ENCODE measurements at regions not wholly inside any gene's neighbourhood (a gene's known extent, or its start where the extent isn't known, plus 50 kb on each side); places are given as distances from the start of the nearest gene placed in this dataset.

GRCh38 chr10:9205558-9205957, 1151.1 kb downstream of the GATA3 start:
- DNase-seq: no peak
- no peaks in the 10 kb centered on the region for H3K36me3 Mint-ChIP-seq (ENCODE audit: unreplicated experiment)
- H3K4me1 Mint-ChIP-seq (ENCODE audit: low read depth, unreplicated experiment): no peaks in the 10 kb centered on the region
- H3K9me3 Mint-ChIP-seq (ENCODE audit: unreplicated experiment): no peaks in the 10 kb centered on the region
- no peak for TF ChIP-seq CTCF (IDR thresholded peaks at IDR 0.05; ENCODE audit: partially characterized antibody, unreplicated experiment)
- H3K27me3 Mint-ChIP-seq (ENCODE audit: unreplicated experiment): no peaks in the 10 kb centered on the region
- H3K4me3 Mint-ChIP-seq (ENCODE audit: unreplicated experiment): no peak overlapping the region
- no peak overlapping the region for H3K27ac Mint-ChIP-seq (ENCODE audit: unreplicated experiment)

GRCh38 chr10:9209105-9209798, 1154.8 kb downstream of the GATA3 start:
- no peak overlapping the region for H3K4me3 Mint-ChIP-seq (ENCODE audit: unreplicated experiment)
- TF ChIP-seq CTCF (IDR thresholded peaks at IDR 0.05; ENCODE audit: partially characterized antibody, unreplicated experiment): peak; percentile 95
- DNase-seq: peak; percentile 86
- no peaks in the 10 kb centered on the region for H3K4me1 Mint-ChIP-seq (ENCODE audit: low read depth, unreplicated experiment)
- no peaks in the 10 kb centered on the region for H3K27me3 Mint-ChIP-seq (ENCODE audit: unreplicated experiment)
- H3K9me3 Mint-ChIP-seq (ENCODE audit: unreplicated experiment): no peaks in the 10 kb centered on the region
- H3K27ac Mint-ChIP-seq (ENCODE audit: unreplicated experiment): no peak overlapping the region
- no peaks in the 10 kb centered on the region for H3K36me3 Mint-ChIP-seq (ENCODE audit: unreplicated experiment)

GRCh38 chr10:9211228-9211627, 1156.7 kb downstream of the GATA3 start:
- Mint-ChIP-seq H3K4me1 (ENCODE audit: low read depth, unreplicated experiment) (no peaks in the 10 kb centered on the region), H3K9me3 (ENCODE audit: unreplicated experiment) (no peaks in the 10 kb centered on the region), H3K27me3 (ENCODE audit: unreplicated experiment) (no peaks in the 10 kb centered on the region), H3K27ac (ENCODE audit: unreplicated experiment) (no peak overlapping the region), H3K4me3 (ENCODE audit: unreplicated experiment) (no peak overlapping the region), H3K36me3 (ENCODE audit: unreplicated experiment) (no peaks in the 10 kb centered on the region)
- no peak for DNase-seq
- TF ChIP-seq CTCF (IDR thresholded peaks at IDR 0.05; ENCODE audit: partially characterized antibody, unreplicated experiment): no peak

GRCh38 chr10:9214618-9215017, 1160.1 kb downstream of the GATA3 start:
- no peak for TF ChIP-seq CTCF (IDR thresholded peaks at IDR 0.05; ENCODE audit: partially characterized antibody, unreplicated experiment)
- no peak overlapping the region for H3K27ac Mint-ChIP-seq (ENCODE audit: unreplicated experiment)
- no peak overlapping the region for H3K4me3 Mint-ChIP-seq (ENCODE audit: unreplicated experiment)
- no peaks in the 10 kb centered on the region for H3K4me1 Mint-ChIP-seq (ENCODE audit: low read depth, unreplicated experiment)
- DNase-seq: no peak
- H3K27me3 Mint-ChIP-seq (ENCODE audit: unreplicated experiment): no peaks in the 10 kb centered on the region
- H3K9me3 Mint-ChIP-seq (ENCODE audit: unreplicated experiment): no peaks in the 10 kb centered on the region
- no peaks in the 10 kb centered on the region for H3K36me3 Mint-ChIP-seq (ENCODE audit: unreplicated experiment)

GRCh38 chr10:9215121-9215520, 1160.6 kb downstream of the GATA3 start:
- TF ChIP-seq CTCF (IDR thresholded peaks at IDR 0.05; ENCODE audit: partially characterized antibody, unreplicated experiment): no peak
- Mint-ChIP-seq H3K4me1 (ENCODE audit: low read depth, unreplicated experiment) (no peaks in the 10 kb centered on the region), H3K27me3 (ENCODE audit: unreplicated experiment) (no peaks in the 10 kb centered on the region), H3K4me3 (ENCODE audit: unreplicated experiment) (no peak overlapping the region), H3K27ac (ENCODE audit: unreplicated experiment) (no peak overlapping the region), H3K36me3 (ENCODE audit: unreplicated experiment) (no peaks in the 10 kb centered on the region), H3K9me3 (ENCODE audit: unreplicated experiment) (no peaks in the 10 kb centered on the region)
- DNase-seq: no peak
